ENCODE measurements at regions not wholly inside any gene's neighbourhood (a gene's known extent, or its start where the extent isn't known, plus 50 kb on each side); places are given as distances from the start of the nearest gene placed in this dataset.

GRCh38 chr6:93954584-93954983 is 535.2 kb upstream of the EPHA7 start:
- TF ChIP-seq CTCF (IDR thresholded peaks at IDR 0.05; ENCODE audit: low read depth, low read length) (no peak), EZH2phosphoT487 (IDR thresholded peaks at IDR 0.05; ENCODE audit: low read depth) (no peak)

Data from OCI-LY3 (cell line).